Activated naive CD4-positive, alpha-beta T cell treated with anti-CD3 and anti-CD28 coated beads, Interleukin-2, amount 50 U/mL, for 72 hours (primary cell): ENCODE measurements at regions not wholly inside any gene's neighbourhood (a gene's known extent, or its start where the extent isn't known, plus 50 kb on each side); places are given as distances from the start of the nearest gene placed in this dataset.
"Not testable (repeated sequence)": the region's sequence is repeated elsewhere in the genome, so short reads cannot be mapped to it uniquely, and the experiment has no call there.

ENCODE experiments used
- ATAC-seq, 2 donors: fragments of 150-1000 bp; cut with Tn5 transposase; 2 replicates each; pipeline ENCODE4 v1.10.0; 2021; ENCODE audit warnings: mild to moderate bottlenecking in 2 of 2, moderate library complexity in 2 of 2
- DNase-seq, 2 donors: peaks; one replicate each; pipeline ENCODE4 v3.0.0; 2021 to 2022; ENCODE audit warnings: low spot score in 2 of 2
- H3K27ac Mint-ChIP-seq, 2 donors: one replicate each; pipeline ENCODE4 v1.8.0; 2022; ENCODE audit warnings: mild to moderate bottlenecking in 2 of 2, mixed read lengths in 2 of 2
- H3K36me3 Mint-ChIP-seq, 2 donors: one replicate each; pipeline ENCODE4 v1.8.0; 2022; ENCODE audit warnings: mixed read lengths in 2 of 2
- H3K9me3 Mint-ChIP-seq, 2 donors: one replicate each; pipeline ENCODE4 v1.8.0; 2022; ENCODE audit warnings: mixed read lengths in 2 of 2

DNA sequence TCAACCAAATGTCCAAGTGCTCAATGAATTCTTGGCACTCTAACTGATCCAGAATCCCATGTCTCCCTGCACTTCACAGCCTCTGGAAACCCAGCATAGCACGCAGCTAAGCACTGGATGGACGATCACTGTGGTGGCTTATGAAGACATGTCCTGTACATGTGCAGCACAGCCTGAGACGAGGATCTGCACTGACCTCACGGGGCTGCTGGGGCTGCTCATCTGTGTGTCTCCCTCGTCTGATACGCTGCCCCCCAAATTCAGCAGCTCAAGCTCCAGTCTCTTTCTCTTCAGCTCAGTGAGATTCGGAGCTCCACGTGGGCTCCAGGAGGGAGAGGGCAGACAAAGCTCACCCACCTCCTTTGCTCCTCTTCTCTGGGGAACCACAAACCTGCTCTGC, 126.9 kb downstream of the CPZ start:
- Mint-ChIP-seq H3K27ac (no peak overlapping the region), H3K9me3 (peaks cover 11 to 17% of the 10 kb centered on the region in 2 donors), H3K36me3 (no peaks in the 10 kb centered on the region)
- ATAC-seq = no peak
- DNase-seq = peak in 1 of 2 donors; percentile 23

DNA sequence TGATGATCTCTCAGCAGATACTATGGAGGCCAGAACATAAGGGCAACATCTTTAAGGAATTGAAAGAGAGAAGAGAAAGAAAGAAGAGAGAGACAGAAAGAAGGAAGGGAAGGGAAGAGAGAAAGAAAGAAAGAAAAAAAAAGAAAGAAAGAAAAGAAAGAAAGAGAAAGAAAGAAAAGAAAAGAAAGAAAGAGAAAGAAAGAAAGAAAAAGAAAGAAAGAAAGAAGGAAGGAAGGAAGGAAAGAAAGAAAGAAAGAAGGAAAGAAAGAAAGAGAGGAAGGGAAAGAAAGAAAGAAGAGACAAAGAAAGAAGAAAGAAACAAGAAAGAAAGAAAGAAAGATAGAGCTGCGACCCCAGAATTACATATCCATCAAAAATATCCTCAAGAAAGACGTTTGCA, 124.9 kb downstream of the CPZ start:
- ATAC-seq, H3K27ac Mint-ChIP-seq, DNase-seq: not testable (repeated sequence)
- H3K9me3 Mint-ChIP-seq = peaks cover 24 to 28% of the 10 kb centered on the region in 2 donors
- peaks cover 10 to 11% of the 10 kb centered on the region in 2 donors for H3K36me3 Mint-ChIP-seq

DNA sequence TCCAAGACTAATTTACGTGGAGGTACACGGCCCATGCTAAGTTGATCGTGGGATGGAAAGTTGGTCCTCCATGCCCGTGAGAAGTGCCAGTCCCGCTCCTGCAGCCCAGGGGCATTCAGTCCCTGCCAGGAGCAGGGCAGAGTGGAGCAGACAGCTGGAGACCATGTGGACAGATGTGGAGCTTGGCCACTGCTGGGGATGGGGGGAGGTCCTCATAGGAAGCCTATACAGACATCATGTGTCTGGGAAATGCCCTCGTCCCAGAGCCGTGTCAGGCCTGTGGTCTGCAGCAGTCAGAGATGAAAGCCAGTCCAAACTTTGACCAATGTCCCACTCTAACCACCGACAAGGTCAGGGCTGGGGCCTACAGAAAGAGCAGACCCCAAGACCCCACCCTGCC, 118.4 kb downstream of the CPZ start:
- Mint-ChIP-seq H3K9me3 (peaks cover 17 to 21% of the 10 kb centered on the region in 2 donors), H3K27ac (no peak overlapping the region), H3K36me3 (peaks cover 12 to 18% of the 10 kb centered on the region in 2 donors)
- DNase-seq (no peak), ATAC-seq (no peak)

DNA sequence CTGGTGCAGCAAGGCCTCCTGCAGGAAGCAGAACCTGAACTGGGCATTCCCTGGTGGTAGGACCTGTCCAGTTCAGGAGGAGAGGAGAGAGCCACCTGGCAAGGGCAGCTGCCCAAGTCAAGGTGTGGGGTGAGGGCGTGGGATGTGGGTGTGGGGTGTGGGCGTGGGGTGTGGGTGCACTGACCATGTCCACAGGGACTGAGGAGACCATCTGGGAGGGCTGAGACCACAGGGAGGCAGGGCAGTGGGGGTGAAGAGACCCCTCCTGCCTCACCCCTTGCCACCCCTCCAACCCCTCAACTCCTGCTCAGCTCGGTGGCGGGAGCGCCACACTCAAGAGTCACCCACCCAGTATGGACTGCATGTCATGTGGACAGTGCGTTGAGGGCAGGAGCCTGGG, 117.9 kb downstream of the CPZ start:
- peaks cover 16 to 21% of the 10 kb centered on the region in 2 donors for H3K9me3 Mint-ChIP-seq
- H3K36me3 Mint-ChIP-seq = peaks cover 12 to 18% of the 10 kb centered on the region in 2 donors
- DNase-seq = no peak
- H3K27ac Mint-ChIP-seq = no peak overlapping the region
- ATAC-seq = no peak

DNA sequence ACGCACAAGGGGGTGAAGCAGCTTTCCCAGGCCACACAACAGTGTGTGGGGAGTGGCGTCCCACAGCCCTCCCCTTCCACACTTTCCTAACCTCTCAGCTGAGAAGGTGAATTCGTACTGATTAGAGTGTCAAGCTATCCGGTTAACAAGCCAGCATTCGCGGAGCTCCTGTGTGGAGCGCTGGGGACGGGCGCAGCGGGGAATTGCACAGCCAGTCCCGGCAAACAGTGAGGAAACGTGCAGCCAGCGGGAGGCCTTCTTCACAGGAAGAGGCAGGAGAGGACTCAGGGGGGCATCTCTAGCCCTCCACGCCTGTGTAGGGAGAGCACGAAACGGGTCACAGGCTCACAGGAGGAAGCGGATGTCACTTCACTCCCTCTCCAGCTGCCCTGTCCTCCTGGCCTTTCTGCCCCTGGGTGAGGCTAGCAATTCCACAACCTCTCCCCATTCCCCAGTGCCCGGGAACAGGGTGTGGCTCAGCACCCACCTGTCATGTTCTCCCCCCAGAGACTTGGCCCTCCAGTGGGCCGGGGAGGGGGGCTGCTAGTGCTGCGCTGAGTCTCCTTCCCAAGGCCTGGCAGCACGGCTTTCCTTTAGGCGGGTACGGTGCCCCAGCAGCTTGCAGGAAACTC, 117.3 kb downstream of the CPZ start:
- peaks cover 14 to 21% of the 10 kb centered on the region in 2 donors for H3K9me3 Mint-ChIP-seq

DNA sequence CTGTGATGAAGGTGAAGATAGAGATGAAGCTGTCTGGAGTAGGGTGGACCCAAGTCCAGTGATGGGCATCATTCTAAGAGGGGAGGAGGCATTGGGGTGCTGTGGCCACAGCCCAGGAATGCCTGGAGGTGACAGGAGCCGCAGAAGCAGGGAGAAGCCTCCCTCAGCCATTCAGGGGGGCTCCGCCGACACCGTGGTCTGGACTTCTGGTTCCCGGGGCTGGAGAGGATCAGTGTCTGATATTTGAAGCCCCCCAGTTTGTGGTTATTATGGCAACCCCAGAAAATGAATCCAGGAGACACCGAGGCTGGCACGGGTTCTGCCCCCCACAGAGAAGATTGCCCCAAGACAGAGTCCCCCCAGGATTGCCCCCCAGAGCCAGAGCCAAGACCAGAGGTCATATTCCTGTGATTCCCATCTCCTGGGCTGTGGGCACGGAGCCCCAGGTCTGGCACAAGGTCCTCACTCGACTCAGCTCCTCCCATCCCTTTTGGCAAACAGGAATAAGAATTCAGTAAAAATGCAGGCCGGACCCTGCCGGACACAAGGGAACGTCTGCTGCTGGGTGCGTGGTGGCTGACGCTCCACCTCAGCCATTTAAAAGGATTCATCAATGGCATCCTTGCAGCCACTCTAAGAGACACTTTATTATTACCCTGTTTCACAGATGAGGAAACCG, 116.6 kb downstream of the CPZ start:
- peaks cover 12 to 18% of the 10 kb centered on the region in 2 donors for H3K36me3 Mint-ChIP-seq
- no peak for ATAC-seq
- DNase-seq = no peak
- no peak overlapping the region for H3K27ac Mint-ChIP-seq
- H3K9me3 Mint-ChIP-seq = peaks cover 14 to 21% of the 10 kb centered on the region in 2 donors

More for the DNA sequence above, 117.3 kb downstream of the CPZ start:
- Mint-ChIP-seq H3K27ac (no peak overlapping the region), H3K36me3 (peaks cover 12 to 18% of the 10 kb centered on the region in 2 donors)
- ATAC-seq = no peak
- peak in 1 of 2 donors; percentile 41 for DNase-seq

DNA sequence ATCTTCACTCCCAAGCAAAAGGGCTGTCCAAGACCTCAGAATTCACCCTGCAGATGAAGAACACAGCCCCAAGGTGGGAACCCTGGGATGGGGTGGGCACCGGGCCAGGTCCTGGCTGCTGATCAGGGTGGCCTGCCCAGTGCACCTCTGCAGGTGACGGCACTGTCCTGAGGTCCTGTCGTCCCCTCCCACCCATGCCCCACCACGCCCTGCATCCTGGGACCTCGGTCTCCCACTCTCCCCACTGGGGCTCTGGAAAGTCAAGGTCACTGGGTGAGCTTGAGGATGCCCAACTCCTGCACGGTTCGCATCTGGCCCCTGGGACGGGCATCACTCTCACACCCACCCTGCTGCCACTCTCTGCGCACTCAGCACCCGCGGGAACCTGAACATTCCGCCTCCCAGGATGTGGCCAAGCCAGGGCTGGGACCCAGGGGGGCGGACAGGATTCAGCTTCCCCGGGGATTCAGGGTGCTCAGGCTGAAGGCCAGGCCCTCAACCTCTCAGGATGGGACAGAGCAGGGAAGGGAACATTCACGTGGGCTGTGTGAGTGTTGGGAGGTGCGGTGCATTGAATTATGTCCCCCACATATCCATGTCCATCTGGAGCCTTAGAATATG, 115.9 kb downstream of the CPZ start:
- ATAC-seq = no peak
- Mint-ChIP-seq H3K9me3 (peaks cover 13 to 19% of the 10 kb centered on the region in 2 donors), H3K27ac (no peak overlapping the region), H3K36me3 (peaks cover 12 to 18% of the 10 kb centered on the region in 2 donors)
- peak in 1 of 2 donors; percentile 33 for DNase-seq

DNA sequence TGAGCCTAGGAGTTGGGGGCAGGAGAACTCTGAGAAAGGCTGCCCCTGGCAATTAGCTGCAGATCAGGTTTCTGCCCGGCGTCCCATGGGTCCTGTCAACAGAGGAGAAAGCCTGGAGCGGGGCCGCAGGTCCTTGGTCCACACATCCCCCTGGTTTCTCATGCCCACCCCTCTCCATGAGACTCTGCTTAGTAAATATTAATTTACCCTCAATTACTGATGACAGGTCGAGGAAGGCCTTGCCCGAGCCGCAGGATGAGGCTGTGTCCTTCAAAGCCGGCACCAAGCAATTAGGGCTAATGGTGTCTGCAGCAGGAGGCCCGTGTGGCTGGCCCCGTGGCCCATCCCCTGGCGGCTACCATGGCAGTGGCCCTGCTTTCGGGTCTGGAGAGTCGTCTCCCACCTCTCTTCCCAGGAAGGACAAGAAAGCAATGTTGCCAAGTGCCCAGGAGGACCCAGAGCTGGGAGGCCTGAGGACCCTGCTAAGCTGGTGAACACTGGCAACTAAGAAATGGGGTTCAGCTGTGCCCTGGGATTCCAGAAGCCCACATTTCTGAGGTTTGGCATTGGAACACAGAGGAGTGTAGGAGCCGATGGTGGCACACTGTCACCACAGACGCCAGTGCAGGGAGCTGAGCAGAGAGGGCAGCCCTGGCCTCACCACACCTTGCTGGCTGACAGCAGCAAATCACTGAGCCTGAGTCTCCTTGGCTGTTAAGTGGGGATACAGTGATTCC, 114.6 kb downstream of the CPZ start:
- ATAC-seq = no peak
- Mint-ChIP-seq H3K36me3 (peaks cover 0 to 6% of the 10 kb centered on the region in 2 donors), H3K27ac (no peak overlapping the region), H3K9me3 (peaks cover under 1 to 6% of the 10 kb centered on the region in 2 donors)
- DNase-seq = peak in 1 of 2 donors; percentile 37

DNA sequence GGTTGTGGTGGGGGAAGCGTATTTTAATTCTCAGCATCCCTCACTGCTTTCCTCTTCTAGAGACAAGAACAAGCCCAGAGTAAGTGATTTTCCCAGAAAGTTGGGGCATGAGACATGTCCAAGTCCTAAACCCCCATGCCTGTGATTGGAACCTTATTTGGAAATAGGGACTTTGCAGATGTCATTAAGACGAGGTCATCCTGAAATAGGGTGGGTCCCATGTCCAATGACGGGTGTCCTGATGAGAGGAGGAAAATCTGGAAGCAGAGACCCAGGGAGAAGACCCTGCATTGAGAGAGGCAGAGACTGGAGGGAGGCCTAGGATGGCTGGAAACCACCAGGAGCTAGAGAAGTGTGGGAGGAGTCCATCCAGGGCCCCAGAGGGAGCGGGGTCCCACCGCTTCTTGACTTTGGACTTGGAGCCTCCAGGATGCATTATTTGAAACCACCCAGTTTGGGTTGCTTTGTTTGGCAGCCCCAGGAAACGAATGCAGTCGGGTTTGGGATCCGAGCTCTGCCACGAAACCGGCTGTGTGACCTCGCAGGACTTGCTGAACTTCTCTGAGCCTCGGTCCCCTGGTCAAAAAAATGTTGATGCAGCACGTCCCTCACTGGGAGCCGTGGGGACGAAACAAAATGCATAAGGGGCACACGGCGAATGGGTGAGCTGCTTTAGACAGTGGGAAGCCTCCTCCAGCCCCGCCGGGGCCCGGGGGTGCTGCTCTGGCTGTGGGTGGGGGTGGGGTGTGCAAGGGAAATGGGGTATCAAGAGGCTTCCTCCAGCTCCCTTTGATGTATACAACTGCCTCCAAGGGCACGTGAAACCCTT, 113.9 kb downstream of the CPZ start:
- peaks cover 0 to 6% of the 10 kb centered on the region in 2 donors for H3K9me3 Mint-ChIP-seq
- DNase-seq = peak in 1 of 2 donors; percentile 18
- H3K27ac Mint-ChIP-seq = no peak overlapping the region
- peaks cover 0 to 6% of the 10 kb centered on the region in 2 donors for H3K36me3 Mint-ChIP-seq
- no peak for ATAC-seq

DNA sequence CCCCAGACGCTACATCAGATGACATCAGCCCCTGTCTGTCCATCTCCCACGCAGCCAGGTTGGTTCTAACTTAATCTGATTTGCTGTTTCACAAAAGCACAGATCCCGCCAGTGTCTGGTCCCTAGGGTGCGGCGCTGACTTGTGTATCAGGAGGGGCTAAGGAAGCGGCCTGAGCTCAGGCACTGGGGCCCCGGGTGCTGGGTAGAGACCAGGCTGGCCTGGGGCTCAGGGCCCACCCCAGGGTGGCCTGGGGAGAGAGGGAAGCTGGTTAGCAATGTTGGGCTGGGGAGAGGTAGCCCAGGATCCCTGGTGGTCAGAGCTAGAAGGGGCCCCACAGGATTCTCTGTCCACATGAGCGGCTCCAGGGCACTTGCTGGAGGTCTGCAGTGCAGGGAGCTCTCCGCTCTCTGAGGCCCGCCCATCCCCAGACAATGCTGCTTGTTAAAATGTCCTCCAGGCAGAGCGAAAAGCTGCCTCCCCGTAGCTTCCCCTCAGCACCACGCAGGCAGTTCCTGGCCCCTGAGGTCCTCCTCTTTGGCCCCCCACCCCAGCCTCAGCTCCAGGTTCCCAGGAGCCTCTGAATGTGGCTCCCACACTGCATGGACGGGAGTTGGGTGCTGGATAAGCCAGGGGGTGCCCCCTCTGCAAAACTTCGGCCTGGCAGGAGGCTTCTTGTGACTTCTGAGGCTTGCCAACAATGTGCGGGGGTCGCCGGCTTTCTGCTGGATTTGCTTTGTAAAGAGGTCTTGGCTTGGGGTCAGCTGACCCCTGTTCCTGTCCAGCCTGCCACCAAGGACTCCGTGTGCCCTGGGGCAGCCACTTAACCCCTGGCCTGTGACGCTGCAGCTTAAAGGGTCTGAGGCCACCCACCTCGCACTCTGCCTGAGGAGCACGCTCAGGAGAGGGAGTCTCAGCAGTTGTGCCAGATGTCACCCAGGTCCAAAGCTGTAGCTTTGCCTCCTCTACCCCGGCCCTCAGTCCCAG, 112.9 kb downstream of the CPZ start:
- peak in 1 of 2 donors; percentile 13 for DNase-seq
- ATAC-seq = no peak
- Mint-ChIP-seq H3K9me3 (no peaks in the 10 kb centered on the region), H3K36me3 (no peaks in the 10 kb centered on the region), H3K27ac (no peak overlapping the region)

DNA sequence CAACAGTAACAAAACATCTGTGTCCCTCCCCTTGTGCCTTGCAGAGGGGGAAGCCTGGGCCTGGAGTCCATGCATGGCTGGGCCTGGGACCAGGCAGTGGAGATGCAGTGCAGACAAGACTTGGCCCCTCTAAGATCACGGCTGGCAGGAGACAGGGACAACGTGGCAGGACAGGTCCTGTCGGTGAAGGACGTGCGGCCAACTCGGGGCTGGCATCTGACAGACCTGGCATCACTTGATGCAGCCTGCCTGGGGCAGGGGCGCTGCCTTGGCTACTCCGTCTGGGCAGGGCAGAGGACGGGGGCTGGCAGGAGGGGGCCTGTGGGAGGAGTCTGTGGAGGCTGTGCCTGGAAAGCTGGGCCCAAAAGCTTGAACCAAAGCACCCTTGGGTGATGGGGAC, 112.1 kb downstream of the CPZ start:
- Mint-ChIP-seq H3K27ac (no peak overlapping the region), H3K9me3 (no peaks in the 10 kb centered on the region), H3K36me3 (no peaks in the 10 kb centered on the region)
- DNase-seq (peak in 1 of 2 donors; percentile 31), ATAC-seq (no peak)

DNA sequence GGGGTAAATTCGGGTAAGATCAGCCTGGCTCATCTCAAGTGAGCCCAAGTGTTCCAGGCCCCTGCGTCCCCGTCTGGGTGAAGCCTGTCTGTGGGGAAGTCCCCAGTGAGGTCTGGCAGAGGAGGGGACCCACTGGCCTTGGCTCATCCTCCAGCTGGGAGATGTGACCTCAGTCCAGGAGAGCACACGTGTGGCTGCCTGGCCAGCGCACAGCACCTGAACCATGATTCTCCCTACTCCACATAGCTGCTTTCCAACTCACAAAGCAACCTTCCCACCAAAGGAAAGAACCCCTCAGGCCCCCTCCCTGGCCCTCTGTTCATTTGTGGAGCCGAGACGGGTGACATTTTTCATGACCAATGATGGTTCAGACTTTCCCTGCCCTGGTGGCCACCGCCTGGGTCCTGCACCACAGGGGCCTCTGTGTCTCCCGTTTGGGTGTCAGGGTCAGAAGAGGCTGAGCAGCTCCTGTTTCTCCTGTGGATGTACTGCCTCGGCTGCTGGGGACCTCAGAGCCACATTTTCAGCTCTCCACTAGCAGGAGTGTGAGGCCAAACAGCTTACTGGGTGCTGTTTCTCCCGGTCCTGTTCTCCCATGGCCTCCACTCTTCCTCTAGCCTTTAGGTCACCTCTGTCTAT, 111.4 kb downstream of the CPZ start:
- Mint-ChIP-seq H3K9me3 (no peaks in the 10 kb centered on the region), H3K36me3 (no peaks in the 10 kb centered on the region), H3K27ac (no peak overlapping the region)
- ATAC-seq = no peak
- peak in 1 of 2 donors; percentile 30 for DNase-seq

DNA sequence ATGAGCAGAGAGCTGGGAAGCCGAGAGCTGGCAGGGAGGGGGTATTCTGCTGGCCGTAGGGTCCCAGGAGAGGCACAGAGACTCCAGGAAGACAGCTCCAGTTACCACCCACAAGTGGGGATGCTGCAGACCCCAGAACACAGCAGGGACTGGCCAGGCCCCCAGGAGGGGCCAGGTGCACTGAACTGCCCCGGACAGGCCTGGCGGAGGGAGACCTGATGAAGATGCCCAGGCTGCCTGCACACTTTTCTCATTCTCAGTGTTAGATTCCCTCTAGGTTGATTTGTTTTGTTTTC, 110.8 kb downstream of the CPZ start:
- H3K9me3 Mint-ChIP-seq = no peaks in the 10 kb centered on the region
- H3K27ac Mint-ChIP-seq = no peak overlapping the region
- DNase-seq = no peak
- ATAC-seq = no peak
- H3K36me3 Mint-ChIP-seq = no peaks in the 10 kb centered on the region

DNA sequence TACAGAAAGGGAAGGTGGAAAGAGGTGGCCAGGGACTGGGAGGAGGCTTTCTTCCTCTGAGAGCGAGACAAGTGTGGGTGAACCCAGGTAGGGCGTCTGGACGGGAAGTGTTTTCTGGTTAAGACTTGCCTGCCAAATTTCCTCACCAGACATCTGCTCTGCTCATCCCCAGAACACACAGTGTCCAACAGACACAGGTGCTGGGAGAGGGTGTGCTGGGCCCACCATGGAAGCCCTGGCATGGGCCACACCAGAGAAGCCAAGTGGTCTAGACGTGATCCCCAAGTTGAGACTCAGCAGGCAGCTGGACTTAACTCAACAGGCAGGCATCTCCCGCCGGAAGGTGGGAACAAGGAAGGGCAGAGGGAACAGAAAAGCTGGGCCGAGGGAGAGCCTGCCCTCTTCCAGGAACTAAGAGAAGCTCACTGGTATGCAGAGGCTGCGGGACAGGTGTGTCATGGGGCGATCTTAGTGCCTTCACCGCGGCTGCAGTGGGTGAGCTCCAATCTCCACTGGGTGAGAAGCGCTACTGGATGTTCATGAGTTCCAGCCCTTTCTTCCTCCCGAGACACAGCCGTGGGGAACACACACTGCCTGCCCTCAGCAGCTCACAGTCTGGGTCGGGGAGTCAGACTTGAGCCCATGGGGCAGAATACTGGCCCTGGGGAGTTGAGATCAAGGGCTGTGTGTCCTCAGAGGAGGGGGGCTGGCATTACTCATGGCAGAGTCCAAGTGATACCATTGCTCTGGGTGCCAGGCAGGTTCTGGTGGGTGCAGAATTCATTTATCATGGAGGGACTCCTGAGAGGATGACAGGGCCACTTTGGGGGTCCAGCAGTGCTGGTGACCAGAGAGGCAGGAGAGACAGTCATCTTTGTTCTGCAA, 110.2 kb downstream of the CPZ start:
- Mint-ChIP-seq H3K27ac (peak overlapping the region in 1 of 2 donors; percentile 82), H3K36me3 (no peaks in the 10 kb centered on the region), H3K9me3 (no peaks in the 10 kb centered on the region)
- no peak for ATAC-seq
- peak in 1 of 2 donors; percentile 34 for DNase-seq
